Mesenchymal stem cell (in vitro differentiated cells and primary cell): ENCODE measurements at regions not wholly inside any gene's neighbourhood (a gene's known extent, or its start where the extent isn't known, plus 50 kb on each side); places are given as distances from the start of the nearest gene placed in this dataset.
A peak's percentile ranks its signal among the peaks of the same experiment; 100 is the strongest.

ENCODE experiments used
- DNase-seq: peaks from one replicate; pipeline ENCODE4 v3.0.0-alpha.2; 2013
- H2AFZ ChIP-seq: one replicate; pipeline ENCODE4 v1.6.1; 2013; ENCODE audit warnings: low read depth, mild to moderate bottlenecking, control low read depth, inconsistent platforms, low read length, moderate library complexity
- H2AK5ac ChIP-seq: 2 replicates; pipeline ENCODE4 v1.6.1; 2013; ENCODE audit warnings: low read length, moderate library complexity, mild to moderate bottlenecking, inconsistent platforms; ENCODE audit not compliant: severe bottlenecking
- H2BK120ac ChIP-seq: one replicate; pipeline ENCODE4 v1.6.1; 2013; ENCODE audit warnings: low read depth, mild to moderate bottlenecking, inconsistent platforms, low read length, moderate library complexity
- H2BK12ac ChIP-seq, 2 experiments: one replicate each; pipeline ENCODE4 v1.6.1; 2013; ENCODE audit warnings: inconsistent platforms in 2 of 2, low read length in 2 of 2, mild to moderate bottlenecking in 2 of 2, moderate library complexity in 2 of 2, control low read depth in 1 of 2
- H2BK15ac ChIP-seq: one replicate; pipeline ENCODE4 v1.6.1; 2013; ENCODE audit warnings: mild to moderate bottlenecking, low read depth, inconsistent platforms; ENCODE audit not compliant: poor library complexity, severe bottlenecking
- H2BK5ac ChIP-seq: 2 replicates; pipeline ENCODE4 v1.6.1; 2013; ENCODE audit warnings: low read depth, mild to moderate bottlenecking, low read length, control low read depth, inconsistent platforms; ENCODE audit not compliant: poor library complexity, severe bottlenecking
- H3K14ac ChIP-seq, 2 experiments: one replicate each; pipeline ENCODE4 v1.6.1; 2013; ENCODE audit warnings: inconsistent platforms in 2 of 2, low read length in 2 of 2, control low read depth in 1 of 2, mild to moderate bottlenecking in 1 of 2, moderate library complexity in 1 of 2
- H3K18ac ChIP-seq, 2 experiments: one replicate each; pipeline ENCODE4 v1.6.1; 2013; ENCODE audit warnings: inconsistent platforms in 2 of 2, low read length in 2 of 2, control low read depth in 1 of 2, low read depth in 1 of 2, mild to moderate bottlenecking in 1 of 2
- H3K23ac ChIP-seq, 2 experiments: one replicate each; pipeline ENCODE4 v1.6.1; 2013; ENCODE audit warnings: inconsistent platforms in 2 of 2, low read length in 2 of 2, mild to moderate bottlenecking in 2 of 2, moderate library complexity in 2 of 2, control low read depth in 1 of 2
- H3K27ac ChIP-seq: 2 replicates; pipeline ENCODE4 v1.5.1; 2013; ENCODE audit warnings: mild to moderate bottlenecking, moderate library complexity, low read length, control low read depth, inconsistent platforms; ENCODE audit not compliant: poor library complexity, severe bottlenecking
- H3K27me3 ChIP-seq, 2 experiments: 2 replicates each; pipeline versions ENCODE4 v1.6.1 to v1.7.0; 2013; ENCODE audit warnings: low read length in 2 of 2, mild to moderate bottlenecking in 2 of 2, moderate library complexity in 2 of 2, control low read depth in 1 of 2, inconsistent platforms in 1 of 2; ENCODE audit not compliant: control insufficient read depth in 1 of 2, insufficient read depth in 1 of 2
- H3K36me3 ChIP-seq, 2 experiments: 2 replicates each; pipeline versions ENCODE4 v1.6.1 to v1.7.0; 2013; ENCODE audit warnings: low read length in 2 of 2, control low read depth in 1 of 2, inconsistent platforms in 1 of 2, low read depth in 1 of 2, mild to moderate bottlenecking in 1 of 2; ENCODE audit not compliant: insufficient read depth in 2 of 2, control insufficient read depth in 1 of 2
- H3K4ac ChIP-seq, 2 experiments: one replicate each; pipeline ENCODE4 v1.6.1; 2013; ENCODE audit warnings: inconsistent platforms in 2 of 2, low read length in 2 of 2, mild to moderate bottlenecking in 2 of 2, moderate library complexity in 2 of 2, control low read depth in 1 of 2, low read depth in 1 of 2
- H3K4me1 ChIP-seq: 2 replicates; pipeline ENCODE4 v1.6.1; 2013; ENCODE audit warnings: low read depth, low read length, control low read depth; ENCODE audit not compliant: control insufficient read depth, insufficient read depth
- H3K4me2 ChIP-seq: 2 replicates; pipeline ENCODE4 v1.6.1; 2013; ENCODE audit warnings: low read length, mild to moderate bottlenecking, inconsistent platforms; ENCODE audit not compliant: poor library complexity, severe bottlenecking
- H3K4me3 ChIP-seq, 2 experiments: 2 replicates each; pipeline versions ENCODE4 v1.5.1 to v1.7.0; 2013; ENCODE audit warnings: low read length in 2 of 2, mild to moderate bottlenecking in 2 of 2, control low read depth in 1 of 2, low read depth in 1 of 2; ENCODE audit not compliant: insufficient read depth in 1 of 2
- H3K79me1 ChIP-seq: replicated peaks from 2 replicates; pipeline ENCODE4 v1.6.1; 2013; ENCODE audit warnings: mild to moderate bottlenecking, control low read depth, low read length, inconsistent platforms; ENCODE audit not compliant: poor library complexity, severe bottlenecking
- H3K9ac ChIP-seq: 2 replicates; pipeline ENCODE4 v1.7.0; 2013; ENCODE audit warnings: mild to moderate bottlenecking, low read length, moderate library complexity
- H3K9me3 ChIP-seq: 2 replicates; pipeline ENCODE4 v1.7.0; 2013; ENCODE audit warnings: mild to moderate bottlenecking, low read length; ENCODE audit not compliant: control insufficient read depth
- H4K8ac ChIP-seq: one replicate; pipeline ENCODE4 v1.6.1; 2013; ENCODE audit warnings: inconsistent platforms, mild to moderate bottlenecking, low read length, moderate library complexity
- H4K91ac ChIP-seq: one replicate; pipeline ENCODE4 v1.6.1; 2013; ENCODE audit warnings: mild to moderate bottlenecking, low read length, inconsistent platforms
- WGBS: methylation state at CpG from one replicate; pipeline ENCODE4 v1.1.7; 2013; ENCODE audit warnings: mixed read lengths; 5-methylcytosine and 5-hydroxymethylcytosine counted together

DNA sequence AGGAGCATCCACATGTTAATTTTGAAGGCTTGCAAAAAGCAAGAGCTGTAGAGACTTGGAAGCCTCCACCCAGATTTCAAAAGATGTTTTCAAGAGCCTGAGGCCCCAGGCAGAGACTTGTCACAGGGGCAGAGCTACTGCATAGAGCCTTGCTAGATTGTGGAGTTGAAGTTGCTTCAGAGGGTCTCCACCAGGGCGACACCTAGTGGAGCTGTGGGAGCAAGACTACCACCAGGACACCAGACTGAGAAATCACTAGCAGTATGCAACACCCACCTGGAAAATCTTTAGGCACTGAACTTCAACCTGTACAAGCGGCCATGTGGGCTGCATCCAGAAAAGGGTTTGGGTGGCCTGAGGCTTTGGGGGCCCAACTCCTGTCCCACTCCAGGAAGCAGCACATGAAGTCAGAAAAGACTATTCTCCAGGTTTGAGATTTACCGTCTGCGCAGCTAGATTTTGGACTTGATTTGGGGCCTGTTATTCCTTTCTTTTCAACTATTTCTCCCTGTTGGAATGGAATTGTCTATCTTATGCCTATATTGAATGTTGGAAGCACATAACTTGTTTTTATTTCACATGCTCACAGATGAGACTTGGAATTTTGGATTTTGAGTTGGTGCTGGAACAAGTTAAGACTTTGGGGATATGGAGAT is 508.6 kb downstream of the FLRT2 start:
- Histone ChIP-seq H2BK12ac (no peak overlapping the region), H3K36me3 (no peaks in the 10 kb centered on the region), H3K4me1 (no peaks in the 10 kb centered on the region), H2AK5ac (no peak overlapping the region), H3K9me3 (no peaks in the 10 kb centered on the region), H3K23ac (no peak overlapping the region), H2BK5ac (no peak overlapping the region), H3K27me3 (no peaks in the 10 kb centered on the region), H3K79me1 (no peaks in the 10 kb centered on the region), H2BK120ac (no peak overlapping the region), H3K4me2 (no peak overlapping the region), H4K91ac (no peak overlapping the region), H3K18ac (no peak overlapping the region), H2BK15ac (no peak overlapping the region), H3K4me3 (no peak overlapping the region), H4K8ac (no peak overlapping the region), H3K4ac (no peak overlapping the region), H3K9ac (no peak overlapping the region), H2AFZ (no peak overlapping the region), H3K14ac (no peak overlapping the region), H3K27ac (no peak overlapping the region)
- 56% methylated on average over 4 of the region's 4 CpGs for WGBS
- peak; percentile 49 for DNase-seq

DNA sequence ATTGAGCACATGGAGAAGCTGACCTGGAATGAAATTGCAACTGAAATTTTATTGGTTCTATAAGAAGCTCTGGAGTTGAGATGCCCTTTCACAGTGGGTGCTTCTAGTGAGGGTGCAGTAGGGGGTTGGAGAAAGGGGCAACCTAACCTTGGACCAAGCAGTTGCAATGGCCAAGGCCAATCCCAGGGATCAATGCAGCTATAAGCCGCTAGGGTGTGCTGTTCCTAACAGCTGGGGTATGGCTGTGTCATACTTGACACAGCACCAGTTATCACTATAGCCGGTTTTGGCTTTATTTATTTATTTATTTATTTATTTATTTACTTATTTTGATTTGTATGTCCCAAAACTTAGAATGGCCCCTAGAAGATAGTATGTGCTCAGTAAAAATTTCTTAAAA is 505.9 kb downstream of the FLRT2 start:
- no peak overlapping the region for H3K27ac ChIP-seq
- H2AFZ ChIP-seq = no peak overlapping the region
- H2BK5ac ChIP-seq = no peak overlapping the region
- H3K23ac ChIP-seq = no peak overlapping the region
- H3K14ac ChIP-seq = no peak overlapping the region
- H3K9me3 ChIP-seq = no peaks in the 10 kb centered on the region
- no peak overlapping the region for H2BK120ac ChIP-seq
- no peak overlapping the region for H3K4me3 ChIP-seq
- no peak overlapping the region for H4K8ac ChIP-seq
- H3K4me2 ChIP-seq = no peak overlapping the region
- peak overlapping the region; percentile 61 for H4K91ac ChIP-seq
- WGBS = 0% methylated on average over 1 of the region's 2 CpGs
- H3K79me1 ChIP-seq = no peaks in the 10 kb centered on the region
- H3K4ac ChIP-seq = no peak overlapping the region
- DNase-seq = peak; percentile 24
- H3K18ac ChIP-seq = no peak overlapping the region
- H3K36me3 ChIP-seq = no peaks in the 10 kb centered on the region
- no peak overlapping the region for H2BK12ac ChIP-seq
- H2BK15ac ChIP-seq = no peak overlapping the region
- H3K27me3 ChIP-seq = no peaks in the 10 kb centered on the region
- H3K4me1 ChIP-seq = no peaks in the 10 kb centered on the region
- H3K9ac ChIP-seq = no peak overlapping the region
- H2AK5ac ChIP-seq = no peak overlapping the region

DNA sequence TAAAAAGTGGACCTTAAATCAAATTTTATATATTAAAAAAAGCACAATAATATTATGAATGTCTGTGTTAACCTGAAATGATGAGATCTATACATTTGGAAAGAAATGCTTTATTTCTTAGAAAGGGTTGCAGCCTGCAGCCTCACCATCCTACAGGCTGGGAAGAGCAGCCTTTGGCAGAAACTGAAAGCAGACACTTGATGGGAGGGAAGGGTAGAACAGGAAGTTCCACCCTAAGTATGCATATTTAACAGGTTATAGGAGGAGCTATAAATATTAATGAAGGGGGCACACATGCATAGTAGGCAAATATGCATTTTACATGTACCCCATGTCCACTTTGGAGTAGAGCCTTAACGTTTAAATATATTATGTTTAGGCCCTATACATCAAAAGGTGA is 498.0 kb downstream of the FLRT2 start:
- no peaks in the 10 kb centered on the region for H3K36me3 ChIP-seq
- no peak overlapping the region for H3K18ac ChIP-seq
- no peak overlapping the region for H3K14ac ChIP-seq
- no peak for DNase-seq
- no peak overlapping the region for H4K8ac ChIP-seq
- no peaks in the 10 kb centered on the region for H3K79me1 ChIP-seq
- no peak overlapping the region for H2BK120ac ChIP-seq
- no peak overlapping the region for H3K23ac ChIP-seq
- no peak overlapping the region for H2BK15ac ChIP-seq
- H2BK12ac ChIP-seq = no peak overlapping the region
- H2AFZ ChIP-seq = no peak overlapping the region
- H4K91ac ChIP-seq = no peak overlapping the region
- 100% methylated on average over 1 of the region's 1 CpG for WGBS
- H3K27ac ChIP-seq = no peak overlapping the region
- no peak overlapping the region for H3K4me2 ChIP-seq
- H3K4ac ChIP-seq = no peak overlapping the region
- H3K9ac ChIP-seq = no peak overlapping the region
- H3K27me3 ChIP-seq = no peaks in the 10 kb centered on the region
- no peak overlapping the region for H3K4me3 ChIP-seq
- H2AK5ac ChIP-seq = no peak overlapping the region
- no peaks in the 10 kb centered on the region for H3K4me1 ChIP-seq
- H3K9me3 ChIP-seq = peaks cover 12% of the 10 kb centered on the region
- no peak overlapping the region for H2BK5ac ChIP-seq

DNA sequence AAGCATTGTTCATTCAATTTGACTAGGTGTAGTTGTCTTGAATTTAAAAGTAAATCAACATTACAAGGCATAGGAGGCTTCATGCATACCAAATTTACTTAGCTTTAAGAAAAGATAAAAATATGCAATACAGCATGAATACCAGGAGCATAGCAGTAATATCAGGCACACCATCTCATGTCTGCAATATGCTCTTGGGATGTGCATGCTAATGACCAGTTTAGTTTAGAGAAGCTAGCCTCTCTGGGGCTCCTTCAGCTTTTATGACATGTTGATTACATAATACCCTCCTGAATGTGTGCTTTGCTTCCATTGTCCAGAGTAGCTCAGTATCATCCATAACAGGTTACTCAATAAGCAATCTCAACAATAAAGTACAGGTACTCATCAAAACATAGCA is 497.2 kb downstream of the FLRT2 start:
- H3K4me1 ChIP-seq = no peaks in the 10 kb centered on the region
- H3K4me2 ChIP-seq = no peak overlapping the region
- H2BK120ac ChIP-seq = no peak overlapping the region
- no peak overlapping the region for H3K23ac ChIP-seq
- H2BK12ac ChIP-seq = no peak overlapping the region
- H3K9me3 ChIP-seq = peaks cover 12% of the 10 kb centered on the region
- H3K27me3 ChIP-seq = no peaks in the 10 kb centered on the region
- no peak overlapping the region for H3K14ac ChIP-seq
- DNase-seq = no peak
- H3K4ac ChIP-seq = no peak overlapping the region
- no peak overlapping the region for H3K4me3 ChIP-seq
- no peak overlapping the region for H2BK5ac ChIP-seq
- H2AK5ac ChIP-seq = no peak overlapping the region
- H3K36me3 ChIP-seq = no peaks in the 10 kb centered on the region
- no peak overlapping the region for H4K91ac ChIP-seq
- no peak overlapping the region for H2AFZ ChIP-seq
- no peaks in the 10 kb centered on the region for H3K79me1 ChIP-seq
- no peak overlapping the region for H4K8ac ChIP-seq
- no peak overlapping the region for H2BK15ac ChIP-seq
- no peak overlapping the region for H3K9ac ChIP-seq
- no peak overlapping the region for H3K18ac ChIP-seq
- no peak overlapping the region for H3K27ac ChIP-seq
